Bone marrow (tissue), 2 donors: ENCODE measurements at regions not wholly inside any gene's neighbourhood (a gene's known extent, or its start where the extent isn't known, plus 50 kb on each side); places are given as distances from the start of the nearest gene placed in this dataset.
"Not testable (repeated sequence)": the region's sequence is repeated elsewhere in the genome, so short reads cannot be mapped to it uniquely, and the experiment has no call there.

ENCODE experiments used
- DNase-seq, 2 donors: peaks; one replicate each; lab custom pipeline; 2025; lab: John Stamatoyannopoulos, UW

GRCh38 chr1:200282497-200283122 lies 127.2 kb downstream of the ZNF281 start:
- no peak for DNase-seq

- no peak for DNase-seq
Measured at GRCh38 chr1:200281201-200281835, 128.5 kb downstream of the ZNF281 start.

GRCh38 chr1:200279810-200280411 lies 129.9 kb downstream of the ZNF281 start:
- no peak for DNase-seq

GRCh38 chr1:200275816-200276453 lies 133.9 kb downstream of the ZNF281 start:
- DNase-seq, result no peak

- no peak for DNase-seq
Measured at GRCh38 chr1:200275415-200275814, 134.4 kb downstream of the ZNF281 start.

GRCh38 chr1:200274116-200274515 lies 135.7 kb downstream of the ZNF281 start:
- DNase-seq, result no peak

GRCh38 chr1:200272481-200273068 lies 137.3 kb downstream of the ZNF281 start:
- no peak for DNase-seq

GRCh38 chr1:200269256-200269655 lies 140.6 kb downstream of the ZNF281 start:
- DNase-seq, result no peak

- DNase-seq, result no peak
Measured at GRCh38 chr1:200267937-200268336, 141.9 kb downstream of the ZNF281 start.

- DNase-seq, result no peak
Measured at GRCh38 chr1:200267458-200267857, 142.4 kb downstream of the ZNF281 start.

GRCh38 chr1:200266871-200267270 lies 143.0 kb downstream of the ZNF281 start:
- no peak for DNase-seq

- no peak for DNase-seq
Measured at GRCh38 chr1:200265881-200266280, 144.0 kb downstream of the ZNF281 start.

- DNase-seq, result peak in 1 of 2 donors; percentile 49
Measured at GRCh38 chr1:200265104-200265503, 144.7 kb downstream of the ZNF281 start.

- DNase-seq, result no peak
Measured at GRCh38 chr1:200263203-200263602, 146.6 kb downstream of the ZNF281 start.

- DNase-seq, result no peak
Measured at GRCh38 chr1:200262326-200262965, 147.4 kb downstream of the ZNF281 start.

- no peak for DNase-seq
Measured at GRCh38 chr1:200260597-200261335, 149.1 kb downstream of the ZNF281 start.

- DNase-seq, result no peak
Measured at GRCh38 chr1:200258447-200259375, 151.1 kb downstream of the ZNF281 start.

- no peak for DNase-seq
Measured at GRCh38 chr1:200257235-200257634, 152.6 kb downstream of the ZNF281 start.

- DNase-seq, result not testable (repeated sequence)
Measured at GRCh38 chr1:200254602-200255001, 155.2 kb downstream of the ZNF281 start.

GRCh38 chr1:200253774-200254495 lies 155.9 kb downstream of the ZNF281 start:
- DNase-seq, result no peak
